Ascending aorta (tissue), 2 donors: ENCODE measurements at regions not wholly inside any gene's neighbourhood (a gene's known extent, or its start where the extent isn't known, plus 50 kb on each side); places are given as distances from the start of the nearest gene placed in this dataset.

Experiments used
- DNase-seq, 2 donors: peaks; one replicate each; pipeline ENCODE4 v3.0.0-alpha.2; 2019; ENCODE audit warnings: low spot score in 2 of 2
- H3K27ac ChIP-seq, 2 donors: fragments of 200-600 bp; sonication (generic); one replicate each; pipeline ENCODE4 v1.5.1; 2016 to 2017; ENCODE audit warnings: mild to moderate bottlenecking in 1 of 2
- H3K27me3 ChIP-seq: fragments of 200-600 bp; sonication (generic); one replicate; pipeline ENCODE4 v1.5.1; 2017
- H3K36me3 ChIP-seq, 2 donors: fragments of 200-600 bp; sonication (generic); one replicate each; pipeline ENCODE4 v1.5.1; 2016
- H3K4me1 ChIP-seq, 2 donors: fragments of 200-600 bp; sonication (generic); one replicate each; pipeline ENCODE4 v1.5.1; 2016 to 2017; ENCODE audit warnings: mild to moderate bottlenecking in 1 of 2
- H3K4me3 ChIP-seq, 2 donors: fragments of 200-600 bp; sonication (generic); one replicate each; pipeline ENCODE4 v1.5.1; 2016 to 2017; ENCODE audit warnings: mild to moderate bottlenecking in 1 of 2
- H3K9me3 ChIP-seq, 2 donors: fragments of 200-600 bp; sonication (generic); one replicate each; pipeline ENCODE4 v1.5.1; 2016
- intact Hi-C: fragments of 100-400 bp; cut with DNase I; formaldehyde crosslinking; loops from one replicate; pipeline ENCODE4 v1.15.1; 2023
- TF ChIP-seq, protein P1 (sequence below), 3 experiments: fragments of 200-600 bp in 2 of 3; fragments of 450-650 bp in 1 of 3; sonication (generic) in 2 of 3; IDR thresholded peaks; one replicate each; pipeline ENCODE4 v1.5.1; 2016 to 2019; ENCODE audit warnings: antibody characterized with exemption in 3 of 3, mild to moderate bottlenecking in 1 of 3, moderate library complexity in 1 of 3

DNA sequence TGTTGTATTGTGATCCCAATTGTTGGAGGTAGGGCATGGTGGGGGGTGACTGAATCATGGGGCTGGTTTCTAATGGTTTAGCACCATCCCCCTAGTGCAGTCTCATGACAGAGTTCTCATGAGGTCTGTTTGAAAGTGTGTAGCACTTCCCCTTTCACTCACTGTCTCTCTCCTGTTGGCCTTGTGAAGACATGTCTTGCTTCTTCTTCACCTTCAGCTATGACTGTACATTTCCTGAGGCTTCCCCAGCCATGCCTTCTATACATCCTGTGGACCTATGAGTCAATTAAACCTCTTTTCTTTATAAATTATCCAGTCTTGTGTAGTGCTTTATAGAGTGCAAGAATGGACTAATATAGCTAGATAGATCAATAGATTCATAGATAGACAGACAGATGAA lies 230.0 kb downstream of the MAGEE1 start:
- TF ChIP-seq, protein P1, sequence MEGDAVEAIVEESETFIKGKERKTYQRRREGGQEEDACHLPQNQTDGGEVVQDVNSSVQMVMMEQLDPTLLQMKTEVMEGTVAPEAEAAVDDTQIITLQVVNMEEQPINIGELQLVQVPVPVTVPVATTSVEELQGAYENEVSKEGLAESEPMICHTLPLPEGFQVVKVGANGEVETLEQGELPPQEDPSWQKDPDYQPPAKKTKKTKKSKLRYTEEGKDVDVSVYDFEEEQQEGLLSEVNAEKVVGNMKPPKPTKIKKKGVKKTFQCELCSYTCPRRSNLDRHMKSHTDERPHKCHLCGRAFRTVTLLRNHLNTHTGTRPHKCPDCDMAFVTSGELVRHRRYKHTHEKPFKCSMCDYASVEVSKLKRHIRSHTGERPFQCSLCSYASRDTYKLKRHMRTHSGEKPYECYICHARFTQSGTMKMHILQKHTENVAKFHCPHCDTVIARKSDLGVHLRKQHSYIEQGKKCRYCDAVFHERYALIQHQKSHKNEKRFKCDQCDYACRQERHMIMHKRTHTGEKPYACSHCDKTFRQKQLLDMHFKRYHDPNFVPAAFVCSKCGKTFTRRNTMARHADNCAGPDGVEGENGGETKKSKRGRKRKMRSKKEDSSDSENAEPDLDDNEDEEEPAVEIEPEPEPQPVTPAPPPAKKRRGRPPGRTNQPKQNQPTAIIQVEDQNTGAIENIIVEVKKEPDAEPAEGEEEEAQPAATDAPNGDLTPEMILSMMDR (IDR thresholded peaks at IDR 0.05), result no peak
- H3K9me3 ChIP-seq, result peaks cover 4 to 31% of the 10 kb centered on the region in 2 donors
- no peaks in the 10 kb centered on the region for H3K4me1 ChIP-seq
- no peak for DNase-seq
- no peak overlapping the region for H3K4me3 ChIP-seq
- no peaks in the 10 kb centered on the region for H3K27me3 ChIP-seq
- H3K27ac ChIP-seq, result no peak overlapping the region
- no peaks in the 10 kb centered on the region for H3K36me3 ChIP-seq
- intact Hi-C loops, result no loop called here
